Neural crest cell (in vitro differentiated cells): ENCODE measurements at regions not wholly inside any gene's neighbourhood (a gene's known extent, or its start where the extent isn't known, plus 50 kb on each side); places are given as distances from the start of the nearest gene placed in this dataset.

Experiments
- DNase-seq: peaks from one replicate; pipeline ENCODE4 v3.0.0; 2021; ENCODE audit warnings: low read depth, mixed read lengths, low spot score
- H3K27ac Mint-ChIP-seq: one replicate; pipeline ENCODE4 v1.8.0; 2021; ENCODE audit warnings: mild to moderate bottlenecking, mixed read lengths; ENCODE audit not compliant: unreplicated experiment
- H3K27me3 Mint-ChIP-seq: 2 replicates; pipeline ENCODE4 v1.8.0; 2021; ENCODE audit warnings: low read depth, mild to moderate bottlenecking, mixed read lengths
- H3K36me3 Mint-ChIP-seq: 2 replicates; pipeline ENCODE4 v1.8.0; 2021; ENCODE audit warnings: low read depth, mild to moderate bottlenecking, mixed read lengths
- H3K4me1 Mint-ChIP-seq: 2 replicates; pipeline ENCODE4 v1.8.0; 2021; ENCODE audit warnings: mixed read lengths
- H3K4me3 Mint-ChIP-seq: one replicate; pipeline ENCODE4 v1.8.0; 2021; ENCODE audit warnings: mild to moderate bottlenecking, mixed read lengths
- H3K9me3 Mint-ChIP-seq: 2 replicates; pipeline ENCODE4 v1.8.0; 2021; ENCODE audit warnings: mixed read lengths
- TF ChIP-seq, protein P1 (sequence below): fragments of 200-600 bp; sonication (generic); conservative IDR thresholded peaks from 2 replicates; pipeline ENCODE4 v1.5.0; 2021; ENCODE audit warnings: antibody characterized with exemption, mild to moderate bottlenecking

GRCh38 chr18:70418546-70419311, 129.9 kb downstream of the SOCS6 start:
- peaks cover 7% of the 10 kb centered on the region for H3K4me1 Mint-ChIP-seq
- TF ChIP-seq, protein P1, sequence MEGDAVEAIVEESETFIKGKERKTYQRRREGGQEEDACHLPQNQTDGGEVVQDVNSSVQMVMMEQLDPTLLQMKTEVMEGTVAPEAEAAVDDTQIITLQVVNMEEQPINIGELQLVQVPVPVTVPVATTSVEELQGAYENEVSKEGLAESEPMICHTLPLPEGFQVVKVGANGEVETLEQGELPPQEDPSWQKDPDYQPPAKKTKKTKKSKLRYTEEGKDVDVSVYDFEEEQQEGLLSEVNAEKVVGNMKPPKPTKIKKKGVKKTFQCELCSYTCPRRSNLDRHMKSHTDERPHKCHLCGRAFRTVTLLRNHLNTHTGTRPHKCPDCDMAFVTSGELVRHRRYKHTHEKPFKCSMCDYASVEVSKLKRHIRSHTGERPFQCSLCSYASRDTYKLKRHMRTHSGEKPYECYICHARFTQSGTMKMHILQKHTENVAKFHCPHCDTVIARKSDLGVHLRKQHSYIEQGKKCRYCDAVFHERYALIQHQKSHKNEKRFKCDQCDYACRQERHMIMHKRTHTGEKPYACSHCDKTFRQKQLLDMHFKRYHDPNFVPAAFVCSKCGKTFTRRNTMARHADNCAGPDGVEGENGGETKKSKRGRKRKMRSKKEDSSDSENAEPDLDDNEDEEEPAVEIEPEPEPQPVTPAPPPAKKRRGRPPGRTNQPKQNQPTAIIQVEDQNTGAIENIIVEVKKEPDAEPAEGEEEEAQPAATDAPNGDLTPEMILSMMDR = no peak
- H3K9me3 Mint-ChIP-seq = no peaks in the 10 kb centered on the region
- no peaks in the 10 kb centered on the region for H3K36me3 Mint-ChIP-seq
- no peak for DNase-seq
- H3K27me3 Mint-ChIP-seq = no peaks in the 10 kb centered on the region
- no peak overlapping the region for H3K4me3 Mint-ChIP-seq
- H3K27ac Mint-ChIP-seq = no peak overlapping the region

GRCh38 chr18:70417847-70418246, 129.0 kb downstream of the SOCS6 start:
- no peaks in the 10 kb centered on the region for H3K36me3 Mint-ChIP-seq
- TF ChIP-seq, protein P1 = no peak
- H3K27me3 Mint-ChIP-seq = no peaks in the 10 kb centered on the region
- peaks cover 7% of the 10 kb centered on the region for H3K4me1 Mint-ChIP-seq
- no peaks in the 10 kb centered on the region for H3K9me3 Mint-ChIP-seq
- H3K4me3 Mint-ChIP-seq = no peak overlapping the region
- no peak for DNase-seq
- no peak overlapping the region for H3K27ac Mint-ChIP-seq

- no peaks in the 10 kb centered on the region for H3K27me3 Mint-ChIP-seq
- no peaks in the 10 kb centered on the region for H3K36me3 Mint-ChIP-seq
- TF ChIP-seq, protein P1 = no peak
- DNase-seq = no peak
- H3K9me3 Mint-ChIP-seq = no peaks in the 10 kb centered on the region
- H3K4me1 Mint-ChIP-seq = no peaks in the 10 kb centered on the region
- no peak overlapping the region for H3K4me3 Mint-ChIP-seq
- H3K27ac Mint-ChIP-seq = no peak overlapping the region
These were observed 127.7 kb downstream of the SOCS6 start for GRCh38 chr18:70416496-70416895.

GRCh38 chr18:70415823-70416488, 127.1 kb downstream of the SOCS6 start:
- Mint-ChIP-seq H3K36me3 (no peaks in the 10 kb centered on the region), H3K27ac (no peak overlapping the region), H3K4me3 (no peak overlapping the region), H3K9me3 (no peaks in the 10 kb centered on the region), H3K27me3 (no peaks in the 10 kb centered on the region), H3K4me1 (no peaks in the 10 kb centered on the region)
- no peak for DNase-seq
- TF ChIP-seq, protein P1 = no peak

DNA sequence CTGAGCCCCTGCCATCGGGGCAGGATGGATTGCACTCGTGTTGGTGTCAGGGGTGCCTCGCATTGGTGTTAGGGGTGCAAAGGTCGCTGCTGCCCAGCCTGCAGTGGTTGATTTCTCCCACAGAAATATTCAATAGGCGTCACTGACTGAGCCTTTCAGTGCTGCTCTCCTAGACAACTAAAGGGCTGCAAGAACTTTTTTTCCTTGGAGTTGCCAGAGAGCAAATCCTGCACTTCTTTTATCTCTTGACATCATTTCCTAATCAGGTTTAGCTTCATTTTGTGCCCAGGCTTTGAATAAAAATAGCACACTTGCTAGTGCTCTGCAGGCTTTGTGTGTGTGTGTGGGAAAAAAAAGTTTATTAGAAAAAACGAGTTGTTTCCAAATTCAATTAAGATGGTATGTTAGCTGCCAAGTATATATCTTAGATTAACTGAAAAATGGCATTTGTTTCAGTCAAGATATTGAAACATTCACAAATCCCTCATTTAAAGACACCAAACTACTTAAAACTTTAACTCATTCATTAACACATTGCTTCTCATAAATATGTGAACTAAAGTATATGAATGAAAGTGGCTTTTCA, 125.6 kb downstream of the SOCS6 start:
- Mint-ChIP-seq H3K36me3 (no peaks in the 10 kb centered on the region), H3K27me3 (no peaks in the 10 kb centered on the region), H3K9me3 (no peaks in the 10 kb centered on the region), H3K4me3 (no peak overlapping the region), H3K27ac (no peak overlapping the region), H3K4me1 (no peaks in the 10 kb centered on the region)
- TF ChIP-seq, protein P1 = no peak
- no peak for DNase-seq
